VCaP (cell line): ENCODE measurements at regions not wholly inside any gene's neighbourhood (a gene's known extent, or its start where the extent isn't known, plus 50 kb on each side); places are given as distances from the start of the nearest gene placed in this dataset.

Experiments used
- H3K27ac ChIP-seq: fragments of 450-650 bp; 2 replicates; pipeline ENCODE4 v1.5.1; 2017
- CTCF ChIP-seq: fragments of 450-650 bp; conservative IDR thresholded peaks from 2 replicates; pipeline ENCODE4 v1.5.1; 2017; ENCODE audit warnings: mild to moderate bottlenecking, moderate library complexity

GRCh38 chr2:60023256-60023985, 530.0 kb downstream of the BCL11A start:
- no peak overlapping the region for H3K27ac ChIP-seq
- TF ChIP-seq CTCF, result no peak

GRCh38 chr2:60007671-60008070, 545.8 kb downstream of the BCL11A start:
- no peak overlapping the region for H3K27ac ChIP-seq
- no peak for TF ChIP-seq CTCF

GRCh38 chr2:60003076-60003475, 550.4 kb downstream of the BCL11A start:
- no peak overlapping the region for H3K27ac ChIP-seq
- no peak for TF ChIP-seq CTCF

GRCh38 chr2:60002183-60002867, 551.1 kb downstream of the BCL11A start:
- TF ChIP-seq CTCF, result no peak
- H3K27ac ChIP-seq, result no peak overlapping the region

GRCh38 chr2:60000686-60001085, 552.8 kb downstream of the BCL11A start:
- H3K27ac ChIP-seq, result no peak overlapping the region
- no peak for TF ChIP-seq CTCF

- no peak for TF ChIP-seq CTCF
- H3K27ac ChIP-seq, result no peak overlapping the region
Measured at GRCh38 chr2:59998324-59998723, 555.1 kb downstream of the BCL11A start.

GRCh38 chr2:59997371-59997770, 556.1 kb downstream of the BCL11A start:
- no peak for TF ChIP-seq CTCF

More at GRCh38 chr2:59997371-59997770, 556.1 kb downstream of the BCL11A start:
- no peak overlapping the region for H3K27ac ChIP-seq
